ENCODE measurements at regions not wholly inside any gene's neighbourhood (a gene's known extent, or its start where the extent isn't known, plus 50 kb on each side); places are given as distances from the start of the nearest gene placed in this dataset.

GRCh38 chr13:33891196-33891742 is 73.3 kb downstream of the RFC3 start:
- Histone ChIP-seq H3K36me3 (no peaks in the 10 kb centered on the region), H3K27ac (no peak overlapping the region), H3K27me3 (no peaks in the 10 kb centered on the region), H3K4me1 (no peaks in the 10 kb centered on the region), H3K9me3 (no peaks in the 10 kb centered on the region), H3K4me3 (no peak overlapping the region)
- TF ChIP-seq CTCF (IDR thresholded peaks at IDR 0.05) = no peak
- DNase-seq = no peak
- ATAC-seq = no peak
- FAIRE-seq = no peak
- intact Hi-C loops (cut with DNase I) = no loop called here

- Histone ChIP-seq H3K27me3 (no peaks in the 10 kb centered on the region), H3K4me3 (no peak overlapping the region), H3K4me1 (no peaks in the 10 kb centered on the region), H3K9me3 (no peaks in the 10 kb centered on the region), H3K36me3 (no peaks in the 10 kb centered on the region), H3K27ac (no peak overlapping the region)
- no peak for ATAC-seq
- FAIRE-seq = no peak
- intact Hi-C loops (cut with DNase I) = no loop called here
- no peak for TF ChIP-seq CTCF (IDR thresholded peaks at IDR 0.05)
- DNase-seq = no peak
Observed at GRCh38 chr13:33893559-33893958, 75.6 kb downstream of the RFC3 start.

GRCh38 chr13:33904431-33904830 is 86.5 kb downstream of the RFC3 start:
- 81 to 90% methylated on average over 8 of the region's 8 CpGs for WGBS, 2 donors
- no peak for FAIRE-seq
- Histone ChIP-seq H3K36me3 (no peaks in the 10 kb centered on the region), H3K9me3 (no peaks in the 10 kb centered on the region), H3K4me1 (no peaks in the 10 kb centered on the region), H3K27me3 (no peaks in the 10 kb centered on the region), H3K27ac (no peak overlapping the region), H3K4me3 (no peak overlapping the region)
- no peak for DNase-seq
- no peak for TF ChIP-seq CTCF (IDR thresholded peaks at IDR 0.05)
- ATAC-seq = no peak
- intact Hi-C loops (cut with DNase I) = no loop called here

- FAIRE-seq = no peak
- DNase-seq = no peak
- no peaks in the 10 kb centered on the region for H3K9me3 ChIP-seq
- no peaks in the 10 kb centered on the region for H3K27me3 ChIP-seq
- no peak overlapping the region for H3K27ac ChIP-seq
- no peak overlapping the region for H3K4me3 ChIP-seq
- no peaks in the 10 kb centered on the region for H3K36me3 ChIP-seq
- no peak for TF ChIP-seq CTCF (IDR thresholded peaks at IDR 0.05)
- 86 to 95% methylated on average over 1 of the region's 1 CpG for WGBS, 2 donors
- H3K4me1 ChIP-seq = no peaks in the 10 kb centered on the region
- intact Hi-C loops (cut with DNase I) = no loop called here
- ATAC-seq = no peak
Observed at GRCh38 chr13:33908116-33908515, 90.2 kb downstream of the RFC3 start.

GRCh38 chr13:33910255-33910654 is 92.3 kb downstream of the RFC3 start:
- TF ChIP-seq CTCF (IDR thresholded peaks at IDR 0.05) = no peak
- no peak for FAIRE-seq
- DNase-seq = no peak
- WGBS, 2 donors = 90 to 95% methylated on average over 1 of the region's 1 CpG
- no peak overlapping the region for H3K27ac ChIP-seq
- H3K9me3 ChIP-seq = no peaks in the 10 kb centered on the region
- ATAC-seq = no peak
- no peaks in the 10 kb centered on the region for H3K27me3 ChIP-seq
- intact Hi-C loops (cut with DNase I) = no loop called here
- H3K36me3 ChIP-seq = no peaks in the 10 kb centered on the region
- H3K4me1 ChIP-seq = no peaks in the 10 kb centered on the region
- H3K4me3 ChIP-seq = no peak overlapping the region

Measured in pancreas (tissue), 10 donors.